ENCODE measurements at regions not wholly inside any gene's neighbourhood (a gene's known extent, or its start where the extent isn't known, plus 50 kb on each side); places are given as distances from the start of the nearest gene placed in this dataset.

GRCh38 chr3:10762611-10763247 lies 53.3 kb upstream of the SLC6A11 start:
- no peak for DNase-seq (ENCODE audit: low read depth, low spot score)

GRCh38 chr3:10763248-10763620 lies 52.8 kb upstream of the SLC6A11 start:
- no peak for DNase-seq (ENCODE audit: low read depth, low spot score)

GRCh38 chr3:10763817-10764258 lies 52.2 kb upstream of the SLC6A11 start:
- DNase-seq (ENCODE audit: low read depth, low spot score), result no peak

GRCh38 chr3:10764259-10765051 lies 51.6 kb upstream of the SLC6A11 start:
- DNase-seq (ENCODE audit: low read depth, low spot score), result peak; percentile 6

- DNase-seq (ENCODE audit: low read depth, low spot score), result no peak
Measured at GRCh38 chr3:10766049-10766705, 49.9 kb upstream of the SLC6A11 start.

Measured in ELF-1 (cell line).